Stomach (tissue), 4 donors: ENCODE measurements at regions not wholly inside any gene's neighbourhood (a gene's known extent, or its start where the extent isn't known, plus 50 kb on each side); places are given as distances from the start of the nearest gene placed in this dataset.

Experiments used
- CTCF ChIP-seq, 7 experiments: fragments of 450-650 bp in 4 of 7; fragments of 200-600 bp in 3 of 7; sonication (generic) in 3 of 7; IDR thresholded peaks; one replicate each; pipeline ENCODE4 v1.5.1; 2016 to 2019; ENCODE audit warnings: antibody characterized with exemption in 7 of 7, control low read depth in 2 of 7, mild to moderate bottlenecking in 1 of 7
- POLR2A ChIP-seq, 4 donors: fragments of 450-650 bp; IDR thresholded peaks; one replicate each; pipeline ENCODE4 v1.6.1; 2016; ENCODE audit warnings: antibody characterized with exemption in 4 of 4, control low read depth in 2 of 4, mild to moderate bottlenecking in 1 of 4, moderate library complexity in 1 of 4
- POLR2AphosphoS5 ChIP-seq, 3 donors: sonication (generic); formaldehyde crosslinking; IDR thresholded peaks; one replicate each; pipeline ENCODE4 v1.6.1; 2016; ENCODE audit warnings: antibody characterized with exemption in 3 of 3

GRCh38 chrX:7270933-7271332 is 123.0 kb upstream of the PUDP start:
- no peak for TF ChIP-seq POLR2AphosphoS5 (IDR thresholded peaks at IDR 0.05)
- no peak for TF ChIP-seq CTCF (IDR thresholded peaks at IDR 0.05)
- TF ChIP-seq POLR2A (IDR thresholded peaks at IDR 0.05): no peak
